T-helper 1 cell treated with Interleukin-12 subunit alpha and Interleukin-12 subunit beta and Interleukin-4 antibody, amounts not matched to agents 30 ng/mL and 1 ng/mL, for 36 hours (primary cell): ENCODE measurements at regions not wholly inside any gene's neighbourhood (a gene's known extent, or its start where the extent isn't known, plus 50 kb on each side); places are given as distances from the start of the nearest gene placed in this dataset.

ENCODE experiments used
- intact Hi-C: fragments of 100-400 bp; cut with micrococcal nuclease; formaldehyde crosslinking; loops from one replicate; pipeline ENCODE4 v1.15.1; 2024

- intact Hi-C loops = no loop called here
These were observed 205.0 kb downstream of the BUD13 start for GRCh38 chr11:116567721-116568242.

GRCh38 chr11:116563712-116564047 lies 209.1 kb downstream of the BUD13 start:
- intact Hi-C loops = no loop called here

GRCh38 chr11:116563028-116563711 lies 209.6 kb downstream of the BUD13 start:
- intact Hi-C loops = no loop called here

- intact Hi-C loops = no loop called here
These were observed 212.2 kb downstream of the BUD13 start for GRCh38 chr11:116560589-116560988.

GRCh38 chr11:116558504-116559211 lies 214.1 kb downstream of the BUD13 start:
- intact Hi-C loops = no loop called here

GRCh38 chr11:116557282-116557681 lies 215.5 kb downstream of the BUD13 start:
- intact Hi-C loops = no loop called here

GRCh38 chr11:116556483-116556882 lies 216.3 kb downstream of the BUD13 start:
- intact Hi-C loops = no loop called here

GRCh38 chr11:116553482-116553881 lies 219.3 kb downstream of the BUD13 start:
- intact Hi-C loops = no loop called here

GRCh38 chr11:116551576-116551975 lies 221.2 kb downstream of the BUD13 start:
- intact Hi-C loops = no loop called here

GRCh38 chr11:116548256-116548655 lies 224.5 kb downstream of the BUD13 start:
- intact Hi-C loops = no loop called here

GRCh38 chr11:116547571-116547970 lies 225.2 kb downstream of the BUD13 start:
- intact Hi-C loops = no loop called here

GRCh38 chr11:116545912-116546311 lies 226.9 kb downstream of the BUD13 start:
- intact Hi-C loops = no loop called here

GRCh38 chr11:116544721-116545120 lies 228.1 kb downstream of the BUD13 start:
- intact Hi-C loops = no loop called here

GRCh38 chr11:116543911-116544475 lies 228.8 kb downstream of the BUD13 start:
- intact Hi-C loops = no loop called here

GRCh38 chr11:116543099-116543498 lies 229.7 kb downstream of the BUD13 start:
- intact Hi-C loops = no loop called here

GRCh38 chr11:116542406-116542805 lies 230.4 kb downstream of the BUD13 start:
- intact Hi-C loops = no loop called here

- intact Hi-C loops = no loop called here
These were observed 231.3 kb downstream of the BUD13 start for GRCh38 chr11:116541460-116541859.

- intact Hi-C loops = no loop called here
These were observed 232.0 kb downstream of the BUD13 start for GRCh38 chr11:116540645-116541304.

GRCh38 chr11:116539836-116540418 lies 232.9 kb downstream of the BUD13 start:
- intact Hi-C loops = no loop called here

- intact Hi-C loops = no loop called here
These were observed 233.6 kb downstream of the BUD13 start for GRCh38 chr11:116539211-116539610.

GRCh38 chr11:116538677-116539076 lies 234.1 kb downstream of the BUD13 start:
- intact Hi-C loops = no loop called here

- intact Hi-C loops = no loop called here
These were observed 235.1 kb downstream of the BUD13 start for GRCh38 chr11:116537709-116538108.
